K562 (cell line): ENCODE measurements at regions not wholly inside any gene's neighbourhood (a gene's known extent, or its start where the extent isn't known, plus 50 kb on each side); places are given as distances from the start of the nearest gene placed in this dataset.

Experiments used
- ATAC-seq: fragments of 200-7000 bp; cut with Tn5 transposase; 3 replicates; pipeline ENCODE4 v1.9.1; 2020; ENCODE audit warnings: moderate library complexity
- BruUV-seq: library from RNA; stranded (reverse); fragments of 400-500 nt; replicated peaks from 2 replicates; lab custom pipeline; 2021; lab: Mats Ljungman, UMichigan
- CTCF ChIA-PET: fragments of 300-600 bp; formaldehyde crosslinking; extraction: SDS; loops from one replicate; lab custom pipeline; 2021; ENCODE audit warnings: low intra/inter-chr PET ratio; lab: Yijun Ruan, JAX
- POLR2A ChIA-PET: fragments of 300-600, 350-650 bp; sonication (Branson Sonifier 250); formaldehyde crosslinking; extraction: SDS; loops from one replicate; lab custom pipeline; 2021; ENCODE audit warnings: antibody characterized with exemption, inconsistent platforms; lab: Yijun Ruan, JAX
- DNase-seq, 4 experiments: peaks; one replicate each; pipeline versions ENCODE4 v3.0.0 to v3.0.0-alpha.2; 2011 to 2018; ENCODE audit warnings: low spot score in 3 of 4, mixed read lengths in 3 of 4; ENCODE audit errors: extremely low read depth in 1 of 4
- FAIRE-seq: peaks from 2 replicates; lab custom pipeline; 2011; peaks lifted over from hg19 to GRCh38; lab: Jason Lieb, UNC
- H2AFZ ChIP-seq: 2 replicates; pipeline ENCODE4 v1.6.0; 2011; ENCODE audit warnings: low read depth, low read length, control low read depth, inconsistent platforms
- H3K27ac ChIP-seq: fragments of 200-600 bp; 3 replicates; pipeline ENCODE4 v1.8.0; 2011; ENCODE audit warnings: low read depth, mild to moderate bottlenecking, control low read depth, inconsistent platforms, low read length, moderate library complexity, mixed read lengths; ENCODE audit errors: extremely low read depth
- H3K27me3 ChIP-seq, 2 experiments: fragments of 300-600 bp in 1 of 2; 2 replicates in 1 of 2; 3 replicates in 1 of 2; pipeline versions ENCODE4 v1.6.0 to v1.8.0; 2011; ENCODE audit warnings: inconsistent platforms in 2 of 2, low read length in 2 of 2, mild to moderate bottlenecking in 1 of 2, mixed read lengths in 1 of 2, moderate library complexity in 1 of 2; ENCODE audit not compliant: control insufficient read depth in 2 of 2, insufficient read depth in 2 of 2
- H3K36me3 ChIP-seq: fragments of 300-600 bp; 3 replicates; pipeline ENCODE4 v1.8.0; 2011; ENCODE audit warnings: mild to moderate bottlenecking, low read length, inconsistent platforms; ENCODE audit not compliant: control insufficient read depth, insufficient read depth
- H3K4me1 ChIP-seq, 2 experiments: fragments of 200-600 bp in 1 of 2; replicated peaks in 1 of 2; 2 replicates in 1 of 2; 3 replicates in 1 of 2; pipeline versions ENCODE4 v1.5.1 to v1.8.0; 2011; ENCODE audit warnings: inconsistent platforms in 2 of 2, low read length in 2 of 2, mild to moderate bottlenecking in 1 of 2, mixed read lengths in 1 of 2, moderate library complexity in 1 of 2; ENCODE audit not compliant: control insufficient read depth in 2 of 2, insufficient read depth in 2 of 2
- H3K4me2 ChIP-seq: 2 replicates; pipeline ENCODE4 v1.6.1; 2011; ENCODE audit warnings: low read length, control low read depth, inconsistent platforms, mixed read lengths; ENCODE audit not compliant: insufficient read depth
- H3K4me3 ChIP-seq: fragments of 200-600 bp; sonication (generic), shearing (Covaris generic); 2 replicates; pipeline ENCODE4 v1.5.1; 2016; ENCODE audit warnings: control low read depth, inconsistent platforms
- H3K79me2 ChIP-seq: fragments of 200-600 bp; 3 replicates; pipeline ENCODE4 v1.8.0; 2011; ENCODE audit warnings: low read length, inconsistent platforms; ENCODE audit not compliant: control insufficient read depth, insufficient read depth
- H3K9ac ChIP-seq, 2 experiments: 2 replicates each; pipeline versions ENCODE4 v1.6.0 to v1.6.1; 2011; ENCODE audit warnings: low read depth in 2 of 2, low read length in 2 of 2, control low read depth in 1 of 2, inconsistent platforms in 1 of 2, mild to moderate bottlenecking in 1 of 2, mixed read lengths in 1 of 2; ENCODE audit not compliant: insufficient read depth in 1 of 2
- H3K9me1 ChIP-seq: one replicate; pipeline ENCODE4 v1.6.0; 2011; ENCODE audit warnings: inconsistent platforms, mild to moderate bottlenecking, low read length, moderate library complexity; ENCODE audit not compliant: control insufficient read depth, insufficient read depth
- H3K9me3 ChIP-seq: replicated peaks from 2 replicates; pipeline ENCODE4 v1.5.1; 2011; ENCODE audit warnings: low read depth, low read length, inconsistent platforms; ENCODE audit not compliant: control insufficient read depth, insufficient read depth
- H4K20me1 ChIP-seq: replicated peaks from 2 replicates; pipeline ENCODE4 v1.6.1; 2011; ENCODE audit warnings: low read length, inconsistent platforms, mixed read lengths; ENCODE audit not compliant: control insufficient read depth, insufficient read depth
- CBX2 ChIP-seq: fragments of 200-600 bp; sonication (generic); IDR thresholded peaks from one replicate; pipeline ENCODE4 v1.6.1; 2012; ENCODE audit warnings: mild to moderate bottlenecking, low read length, inconsistent platforms; ENCODE audit not compliant: insufficient read depth, poor library complexity, severe bottlenecking
- GTF2F1 ChIP-seq: IDR thresholded peaks from 2 replicates; pipeline ENCODE4 v1.6.1; 2011; ENCODE audit warnings: low read depth, low read length, improper control_type of control experiment
- LEF1 ChIP-seq: fragments of 450-650 bp; IDR thresholded peaks from 2 replicates; pipeline ENCODE4 v1.6.1; 2016; ENCODE audit warnings: mild to moderate bottlenecking
- MYNN ChIP-seq, 2 experiments: sonication (generic); formaldehyde crosslinking in 1 of 2; IDR thresholded peaks; 2 replicates each; pipeline versions ENCODE4 v1.5.0 to v1.6.1; 2016 to 2020; ENCODE audit warnings: antibody characterized with exemption in 1 of 2, missing genetic modification reagents in 1 of 2
- NCOA4 ChIP-seq: fragments of 450-650 bp; IDR thresholded peaks from 2 replicates; pipeline ENCODE4 v1.6.1; 2018; ENCODE audit warnings: mild to moderate bottlenecking; ENCODE audit not compliant: partially characterized antibody
- RBBP5 ChIP-seq: fragments of 200-600 bp; sonication (generic); IDR thresholded peaks from 2 replicates; pipeline ENCODE4 v1.6.1; 2012; ENCODE audit warnings: borderline replicate concordance, mild to moderate bottlenecking, low read length, control low read depth, inconsistent platforms; ENCODE audit not compliant: insufficient read depth, poor library complexity, severe bottlenecking
- RFX7 ChIP-seq: fragments of 250-450 bp; sonication (Bioruptor Pico); IDR thresholded peaks from 2 replicates; pipeline ENCODE4 v1.5.1; 2021; ENCODE audit warnings: mild to moderate bottlenecking
- SETDB1 ChIP-seq: IDR thresholded peaks from one replicate; pipeline ENCODE4 v1.6.1; 2012; ENCODE audit warnings: low read length, control low read depth, inconsistent platforms
- ZNF212 ChIP-seq: fragments of 450-650 bp; formaldehyde crosslinking; IDR thresholded peaks from 2 replicates; pipeline ENCODE4 v1.4.0; 2020; ENCODE audit warnings: mild to moderate bottlenecking
- ZNF707 ChIP-seq: fragments of 250-450 bp; sonication (Bioruptor Pico); conservative IDR thresholded peaks from 2 replicates; pipeline ENCODE4 v1.8.0; 2022; ENCODE audit warnings: inconsistent platforms, mild to moderate bottlenecking, moderate library complexity
- WGBS: fragments of 100-300 bp; shearing (Covaris generic); methylation state at CpG from one replicate; pipeline ENCODE4 v1.1.6; 2016; ENCODE audit warnings: low coverage, mixed read lengths; ENCODE audit not compliant: insufficient coverage; ENCODE audit errors: missing lambda C conversion rate; 5-methylcytosine and 5-hydroxymethylcytosine counted together
- in situ Hi-C: fragments of 300-500 bp; cut with MboI; formaldehyde crosslinking; loops from 4 replicates; pipeline ENCODE4 v1.15.0; 2018; ENCODE audit warnings: inconsistent platforms, mixed read lengths
- intact Hi-C: fragments of 100-400 bp; cut with micrococcal nuclease; formaldehyde crosslinking; loops from 2 replicates; pipeline ENCODE4 v1.14.2; 2022
- TF ChIP-seq, protein P1 (sequence below): sonication (generic); formaldehyde crosslinking; IDR thresholded peaks from 2 replicates; pipeline ENCODE4 v1.9.0; 2022; ENCODE audit warnings: mild to moderate bottlenecking, missing genetic modification reagents
- TF ChIP-seq, protein P2 (sequence below): fragments of 450-650 bp; formaldehyde crosslinking; IDR thresholded peaks from 2 replicates; pipeline ENCODE4 v1.4.0; 2022; ENCODE audit warnings: mild to moderate bottlenecking, moderate library complexity

DNA sequence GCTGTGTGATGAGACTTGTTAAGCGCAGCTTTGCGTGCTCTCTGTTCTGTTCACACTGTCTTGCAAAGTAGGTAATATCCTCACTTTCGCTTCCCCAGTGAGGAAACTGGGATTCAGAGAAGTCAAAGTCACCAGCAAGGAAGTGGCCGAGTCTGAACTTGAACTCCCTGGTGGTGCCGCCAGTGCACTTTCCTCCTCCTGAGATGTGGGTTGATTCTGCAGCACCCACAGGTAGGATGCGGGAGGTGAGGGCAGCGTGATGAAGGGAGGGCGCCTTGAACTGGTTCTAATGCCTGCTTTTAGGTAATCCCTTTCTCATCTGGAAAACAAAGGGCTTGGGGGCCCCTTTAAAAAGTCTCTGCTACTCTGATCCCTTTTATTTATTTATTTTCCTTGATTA lies 54.9 kb upstream of the IGF1 start:
- Histone ChIP-seq H3K27ac (no peak overlapping the region), H3K36me3 (no peaks in the 10 kb centered on the region), H3K9me1 (no peaks in the 10 kb centered on the region), H4K20me1 (no peaks in the 10 kb centered on the region), H3K4me3 (no peak overlapping the region), H3K9me3 (no peaks in the 10 kb centered on the region), H3K79me2 (no peaks in the 10 kb centered on the region), H3K27me3 (peaks cover 0 to 12% of the 10 kb centered on the region in 2 experiments; a peak in 2 of 5 replicates), H3K4me1 (peaks cover 0 to 4% of the 10 kb centered on the region in 2 experiments; a peak in 1 of 5 replicates), H2AFZ (no peak overlapping the region), H3K4me2 (no peak overlapping the region), H3K9ac (no peak overlapping the region)
- ChIA-PET CTCF (no interaction called here), POLR2A (no interaction called here)
- TF ChIP-seq GTF2F1 (no peak), LEF1 (no peak), CBX2 (no peak), SETDB1 (no peak), ZNF707 (CRISPR knock-in tag) (no peak), MYNN (IDR thresholded peaks at IDR 0.05) (no peak), MYNN (CRISPR knock-in tag; IDR thresholded peaks at IDR 0.05) (no peak), ZNF212 (CRISPR knock-in tag) (no peak), NCOA4 (no peak), RFX7 (CRISPR knock-in tag) (no peak), RBBP5 (no peak)
- TF ChIP-seq, protein P1, sequence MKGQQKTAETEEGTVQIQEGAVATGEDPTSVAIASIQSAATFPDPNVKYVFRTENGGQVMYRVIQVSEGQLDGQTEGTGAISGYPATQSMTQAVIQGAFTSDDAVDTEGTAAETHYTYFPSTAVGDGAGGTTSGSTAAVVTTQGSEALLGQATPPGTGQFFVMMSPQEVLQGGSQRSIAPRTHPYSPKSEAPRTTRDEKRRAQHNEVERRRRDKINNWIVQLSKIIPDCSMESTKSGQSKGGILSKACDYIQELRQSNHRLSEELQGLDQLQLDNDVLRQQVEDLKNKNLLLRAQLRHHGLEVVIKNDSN (CRISPR knock-in tag): no peak
- TF ChIP-seq, protein P2, sequence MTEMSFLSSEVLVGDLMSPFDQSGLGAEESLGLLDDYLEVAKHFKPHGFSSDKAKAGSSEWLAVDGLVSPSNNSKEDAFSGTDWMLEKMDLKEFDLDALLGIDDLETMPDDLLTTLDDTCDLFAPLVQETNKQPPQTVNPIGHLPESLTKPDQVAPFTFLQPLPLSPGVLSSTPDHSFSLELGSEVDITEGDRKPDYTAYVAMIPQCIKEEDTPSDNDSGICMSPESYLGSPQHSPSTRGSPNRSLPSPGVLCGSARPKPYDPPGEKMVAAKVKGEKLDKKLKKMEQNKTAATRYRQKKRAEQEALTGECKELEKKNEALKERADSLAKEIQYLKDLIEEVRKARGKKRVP (CRISPR knock-in tag): no peak
- FAIRE-seq (no peak), ATAC-seq (no peak), DNase-seq (no peak)
- intact Hi-C loops: no loop called here
- BruUV-seq: no TSS peak
- in situ Hi-C loops: no loop called here
- 36% methylated on average over 8 of the region's 8 CpGs for WGBS
